ENCODE measurements at regions not wholly inside any gene's neighbourhood (a gene's known extent, or its start where the extent isn't known, plus 50 kb on each side); places are given as distances from the start of the nearest gene placed in this dataset.

- H3K4me3 ChIP-seq (ENCODE audit: low read length in 2 of 2) = no peak overlapping the region
- H3K14ac ChIP-seq (ENCODE audit: low read length) = no peak overlapping the region
- no peak overlapping the region for H3K18ac ChIP-seq (ENCODE audit: low read length)
- no peak for DNase-seq (ENCODE audit: low spot score)
- no peak overlapping the region for H2BK12ac ChIP-seq (ENCODE audit: low read length)
- peaks cover 0 to 2% of the 10 kb centered on the region in 2 donors for H3K4me1 ChIP-seq (ENCODE audit: control insufficient read depth in 2 of 2, insufficient read depth in 1 of 2, low read depth in 1 of 2, low read length in 2 of 2)
- no CpG with 5 or more reads among the region's 6 CpGs for WGBS, 2 donors (ENCODE audit: extremely low coverage in 2 of 2, insufficient read length in 2 of 2, insufficient replicate concordance in 1 of 2)
- no peaks in the 10 kb centered on the region for H3K79me1 ChIP-seq (ENCODE audit: low read depth, low read length)
- no peak overlapping the region for H4K8ac ChIP-seq (ENCODE audit: low read depth, low read length)
- no peak overlapping the region for H3K9ac ChIP-seq (ENCODE audit: low read depth, low read length, poor library complexity)
- H2AK5ac ChIP-seq (ENCODE audit: low read depth, low read length) = no peak overlapping the region
- no peak overlapping the region for H3K23ac ChIP-seq (ENCODE audit: low read depth, low read length, poor library complexity)
- no peak overlapping the region for H4K91ac ChIP-seq (ENCODE audit: low read depth, low read length, poor library complexity)
- H3K27me3 ChIP-seq (ENCODE audit: control insufficient read depth in 3 of 3, insufficient read depth in 3 of 3, low read depth in 1 of 3, low read length in 3 of 3) = peaks cover 0 to 8% (median 0%) of the 10 kb centered on the region in 3 experiments
- H3K4me2 ChIP-seq (ENCODE audit: insufficient read depth, low read length, poor library complexity, severe bottlenecking) = peak overlapping the region; percentile 34
- no peaks in the 10 kb centered on the region for H3K36me3 ChIP-seq (replicated peaks in 1 of 2; ENCODE audit: control insufficient read depth in 2 of 2, insufficient read depth in 2 of 2, low read length in 2 of 2)
- H3K4ac ChIP-seq (ENCODE audit: low read length) = no peak overlapping the region
- no peak overlapping the region for H2BK15ac ChIP-seq (ENCODE audit: low read length)
- H2AFZ ChIP-seq (ENCODE audit: low read length) = peak overlapping the region; percentile 38
- no peaks in the 10 kb centered on the region for H3K9me3 ChIP-seq (replicated peaks in 1 of 2; ENCODE audit: control insufficient read depth in 2 of 2, insufficient read depth in 1 of 2, low read depth in 1 of 2, low read length in 2 of 2)
- H2BK5ac ChIP-seq (ENCODE audit: low read length) = no peak overlapping the region
- no peak overlapping the region for H3K27ac ChIP-seq (replicated peaks; ENCODE audit: low read length)
- H2BK120ac ChIP-seq (ENCODE audit: low read depth, low read length) = no peak overlapping the region
Measured at GRCh38 chr18:77762642-77763041, 513.0 kb downstream of the GALR1 start.

GRCh38 chr18:77763530-77764145 is 514.0 kb downstream of the GALR1 start:
- Histone ChIP-seq H3K9ac (ENCODE audit: low read depth, low read length, poor library complexity) (no peak overlapping the region), H3K14ac (ENCODE audit: low read length) (no peak overlapping the region), H3K27me3 (ENCODE audit: control insufficient read depth in 3 of 3, insufficient read depth in 3 of 3, low read depth in 1 of 3, low read length in 3 of 3) (peaks cover 0 to 8% (median 0%) of the 10 kb centered on the region in 3 experiments), H2BK120ac (ENCODE audit: low read depth, low read length) (no peak overlapping the region), H3K36me3 (replicated peaks in 1 of 2; ENCODE audit: control insufficient read depth in 2 of 2, insufficient read depth in 2 of 2, low read length in 2 of 2) (no peaks in the 10 kb centered on the region), H3K4me1 (ENCODE audit: control insufficient read depth in 2 of 2, insufficient read depth in 1 of 2, low read depth in 1 of 2, low read length in 2 of 2) (peaks cover 0 to 2% of the 10 kb centered on the region in 2 donors), H4K8ac (ENCODE audit: low read depth, low read length) (no peak overlapping the region), H2BK15ac (ENCODE audit: low read length) (no peak overlapping the region), H3K4me2 (ENCODE audit: insufficient read depth, low read length, poor library complexity, severe bottlenecking) (no peak overlapping the region), H2BK12ac (ENCODE audit: low read length) (no peak overlapping the region), H3K79me1 (ENCODE audit: low read depth, low read length) (no peaks in the 10 kb centered on the region), H4K91ac (ENCODE audit: low read depth, low read length, poor library complexity) (no peak overlapping the region), H3K9me3 (replicated peaks in 1 of 2; ENCODE audit: control insufficient read depth in 2 of 2, insufficient read depth in 1 of 2, low read depth in 1 of 2, low read length in 2 of 2) (no peaks in the 10 kb centered on the region), H2AK5ac (ENCODE audit: low read depth, low read length) (no peak overlapping the region), H3K4me3 (ENCODE audit: low read length in 2 of 2) (no peak overlapping the region), H3K4ac (ENCODE audit: low read length) (no peak overlapping the region), H3K18ac (ENCODE audit: low read length) (no peak overlapping the region), H2BK5ac (ENCODE audit: low read length) (no peak overlapping the region), H3K27ac (replicated peaks; ENCODE audit: low read length) (no peak overlapping the region), H2AFZ (ENCODE audit: low read length) (no peak overlapping the region), H3K23ac (ENCODE audit: low read depth, low read length, poor library complexity) (no peak overlapping the region)
- no peak for DNase-seq (ENCODE audit: low spot score)
- no CpG with 5 or more reads among the region's 9 CpGs for WGBS, 2 donors (ENCODE audit: extremely low coverage in 2 of 2, insufficient read length in 2 of 2, insufficient replicate concordance in 1 of 2)

- no peak overlapping the region for H2BK12ac ChIP-seq (ENCODE audit: low read length)
- H2BK5ac ChIP-seq (ENCODE audit: low read length) = no peak overlapping the region
- H2BK15ac ChIP-seq (ENCODE audit: low read length) = no peak overlapping the region
- H3K14ac ChIP-seq (ENCODE audit: low read length) = no peak overlapping the region
- DNase-seq (ENCODE audit: low spot score) = peak; percentile 39
- peaks cover 0 to 8% (median 0%) of the 10 kb centered on the region in 3 experiments for H3K27me3 ChIP-seq (ENCODE audit: control insufficient read depth in 3 of 3, insufficient read depth in 3 of 3, low read depth in 1 of 3, low read length in 3 of 3)
- H3K27ac ChIP-seq (replicated peaks; ENCODE audit: low read length) = no peak overlapping the region
- no peak overlapping the region for H2BK120ac ChIP-seq (ENCODE audit: low read depth, low read length)
- no peak overlapping the region for H4K8ac ChIP-seq (ENCODE audit: low read depth, low read length)
- no peaks in the 10 kb centered on the region for H3K79me1 ChIP-seq (ENCODE audit: low read depth, low read length)
- no CpG with 5 or more reads among the region's 9 CpGs for WGBS, 2 donors (ENCODE audit: extremely low coverage in 2 of 2, insufficient read length in 2 of 2, insufficient replicate concordance in 1 of 2)
- H3K4me3 ChIP-seq (ENCODE audit: low read length in 2 of 2) = no peak overlapping the region
- H3K18ac ChIP-seq (ENCODE audit: low read length) = no peak overlapping the region
- peaks cover 0 to 4% of the 10 kb centered on the region in 2 donors for H3K4me1 ChIP-seq (ENCODE audit: control insufficient read depth in 2 of 2, insufficient read depth in 1 of 2, low read depth in 1 of 2, low read length in 2 of 2)
- H3K36me3 ChIP-seq (replicated peaks in 1 of 2; ENCODE audit: control insufficient read depth in 2 of 2, insufficient read depth in 2 of 2, low read length in 2 of 2) = peaks cover 0 to 3% of the 10 kb centered on the region in 2 donors
- H4K91ac ChIP-seq (ENCODE audit: low read depth, low read length, poor library complexity) = no peak overlapping the region
- no peak overlapping the region for H3K9ac ChIP-seq (ENCODE audit: low read depth, low read length, poor library complexity)
- no peak overlapping the region for H2AFZ ChIP-seq (ENCODE audit: low read length)
- no peak overlapping the region for H3K4ac ChIP-seq (ENCODE audit: low read length)
- no peak overlapping the region for H3K4me2 ChIP-seq (ENCODE audit: insufficient read depth, low read length, poor library complexity, severe bottlenecking)
- no peak overlapping the region for H2AK5ac ChIP-seq (ENCODE audit: low read depth, low read length)
- no peak overlapping the region for H3K23ac ChIP-seq (ENCODE audit: low read depth, low read length, poor library complexity)
- peaks cover 0 to 3% of the 10 kb centered on the region in 2 donors for H3K9me3 ChIP-seq (replicated peaks in 1 of 2; ENCODE audit: control insufficient read depth in 2 of 2, insufficient read depth in 1 of 2, low read depth in 1 of 2, low read length in 2 of 2)
Measured at GRCh38 chr18:77765468-77765867, 515.8 kb downstream of the GALR1 start.

- Histone ChIP-seq H4K91ac (ENCODE audit: low read depth, low read length, poor library complexity) (no peak overlapping the region), H2BK5ac (ENCODE audit: low read length) (no peak overlapping the region), H4K8ac (ENCODE audit: low read depth, low read length) (no peak overlapping the region), H3K23ac (ENCODE audit: low read depth, low read length, poor library complexity) (no peak overlapping the region), H2BK120ac (ENCODE audit: low read depth, low read length) (no peak overlapping the region), H3K4me2 (ENCODE audit: insufficient read depth, low read length, poor library complexity, severe bottlenecking) (no peak overlapping the region), H3K14ac (ENCODE audit: low read length) (no peak overlapping the region), H3K4me1 (ENCODE audit: control insufficient read depth in 2 of 2, insufficient read depth in 1 of 2, low read depth in 1 of 2, low read length in 2 of 2) (peaks cover 0 to 4% of the 10 kb centered on the region in 2 donors), H3K4ac (ENCODE audit: low read length) (no peak overlapping the region), H2AK5ac (ENCODE audit: low read depth, low read length) (no peak overlapping the region), H3K9ac (ENCODE audit: low read depth, low read length, poor library complexity) (no peak overlapping the region), H3K27me3 (ENCODE audit: control insufficient read depth in 3 of 3, insufficient read depth in 3 of 3, low read depth in 1 of 3, low read length in 3 of 3) (peaks cover 0 to 8% (median 0%) of the 10 kb centered on the region in 3 experiments), H3K79me1 (ENCODE audit: low read depth, low read length) (no peaks in the 10 kb centered on the region), H3K36me3 (replicated peaks in 1 of 2; ENCODE audit: control insufficient read depth in 2 of 2, insufficient read depth in 2 of 2, low read length in 2 of 2) (peaks cover 0 to 3% of the 10 kb centered on the region in 2 donors), H3K18ac (ENCODE audit: low read length) (no peak overlapping the region), H3K4me3 (ENCODE audit: low read length in 2 of 2) (no peak overlapping the region), H3K9me3 (replicated peaks in 1 of 2; ENCODE audit: control insufficient read depth in 2 of 2, insufficient read depth in 1 of 2, low read depth in 1 of 2, low read length in 2 of 2) (peaks cover 0 to 3% of the 10 kb centered on the region in 2 donors), H2BK12ac (ENCODE audit: low read length) (no peak overlapping the region), H2BK15ac (ENCODE audit: low read length) (no peak overlapping the region), H3K27ac (replicated peaks; ENCODE audit: low read length) (no peak overlapping the region), H2AFZ (ENCODE audit: low read length) (no peak overlapping the region)
- no peak for DNase-seq (ENCODE audit: low spot score)
- WGBS, 2 donors (ENCODE audit: extremely low coverage in 2 of 2, insufficient read length in 2 of 2, insufficient replicate concordance in 1 of 2) = no CpG with 5 or more reads among the region's 9 CpGs
Measured at GRCh38 chr18:77766421-77766820, 516.8 kb downstream of the GALR1 start.

Measured in neuronal stem cell (in vitro differentiated cells).